Astrocyte of the cerebellum (primary cell): ENCODE measurements at regions not wholly inside any gene's neighbourhood (a gene's known extent, or its start where the extent isn't known, plus 50 kb on each side); places are given as distances from the start of the nearest gene placed in this dataset.
"Not testable (repeated sequence)": the region's sequence is repeated elsewhere in the genome, so short reads cannot be mapped to it uniquely, and the experiment has no call there.

ENCODE experiments used
- DNase-seq: peaks from one replicate; pipeline ENCODE4 v3.0.0-alpha.2; 2011; ENCODE audit warnings: low read depth
- H3K4me3 ChIP-seq: 2 replicates; pipeline ENCODE4 v1.5.1; 2011; ENCODE audit warnings: mild to moderate bottlenecking, low read depth, low read length, moderate library complexity
- in situ Hi-C: cut with HindIII; loops from 2 replicates; pipeline ENCODE4 v1.10.0; 2017; ENCODE audit warnings: low sequenced_read_pairs
- TF ChIP-seq, protein P1 (sequence below): IDR thresholded peaks from 2 replicates; pipeline ENCODE4 v1.5.1; 2012; ENCODE audit warnings: low read length, low read depth, moderate library complexity, mild to moderate bottlenecking; ENCODE audit errors: missing control alignments

GRCh38 chr9:82883436-82883835 is 179.5 kb downstream of the RASEF start:
- TF ChIP-seq, protein P1, sequence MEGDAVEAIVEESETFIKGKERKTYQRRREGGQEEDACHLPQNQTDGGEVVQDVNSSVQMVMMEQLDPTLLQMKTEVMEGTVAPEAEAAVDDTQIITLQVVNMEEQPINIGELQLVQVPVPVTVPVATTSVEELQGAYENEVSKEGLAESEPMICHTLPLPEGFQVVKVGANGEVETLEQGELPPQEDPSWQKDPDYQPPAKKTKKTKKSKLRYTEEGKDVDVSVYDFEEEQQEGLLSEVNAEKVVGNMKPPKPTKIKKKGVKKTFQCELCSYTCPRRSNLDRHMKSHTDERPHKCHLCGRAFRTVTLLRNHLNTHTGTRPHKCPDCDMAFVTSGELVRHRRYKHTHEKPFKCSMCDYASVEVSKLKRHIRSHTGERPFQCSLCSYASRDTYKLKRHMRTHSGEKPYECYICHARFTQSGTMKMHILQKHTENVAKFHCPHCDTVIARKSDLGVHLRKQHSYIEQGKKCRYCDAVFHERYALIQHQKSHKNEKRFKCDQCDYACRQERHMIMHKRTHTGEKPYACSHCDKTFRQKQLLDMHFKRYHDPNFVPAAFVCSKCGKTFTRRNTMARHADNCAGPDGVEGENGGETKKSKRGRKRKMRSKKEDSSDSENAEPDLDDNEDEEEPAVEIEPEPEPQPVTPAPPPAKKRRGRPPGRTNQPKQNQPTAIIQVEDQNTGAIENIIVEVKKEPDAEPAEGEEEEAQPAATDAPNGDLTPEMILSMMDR, result no peak
- in situ Hi-C loops, result no loop called here
- H3K4me3 ChIP-seq, result no peak overlapping the region
- no peak for DNase-seq

DNA sequence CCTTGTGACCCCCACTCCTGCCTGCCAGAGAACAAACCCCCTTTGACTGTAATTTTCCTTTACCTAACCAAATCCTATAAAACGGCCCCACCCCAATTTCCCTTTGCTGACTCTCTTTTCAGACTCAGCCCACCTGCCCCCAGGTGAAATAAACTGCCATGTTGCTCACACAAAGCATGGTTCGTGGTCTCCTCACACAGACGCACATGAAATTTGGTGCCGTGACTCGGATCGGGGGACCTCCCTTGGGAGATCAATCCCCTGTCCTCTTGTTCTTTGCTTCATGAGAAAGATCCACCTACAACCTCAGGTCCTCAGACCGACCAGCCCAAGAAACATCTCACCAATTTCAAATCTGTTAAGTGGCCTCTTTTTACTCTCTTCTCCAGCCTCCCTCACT is 179.0 kb downstream of the RASEF start:
- in situ Hi-C loops, H3K4me3 ChIP-seq, DNase-seq: not testable (repeated sequence)

DNA sequence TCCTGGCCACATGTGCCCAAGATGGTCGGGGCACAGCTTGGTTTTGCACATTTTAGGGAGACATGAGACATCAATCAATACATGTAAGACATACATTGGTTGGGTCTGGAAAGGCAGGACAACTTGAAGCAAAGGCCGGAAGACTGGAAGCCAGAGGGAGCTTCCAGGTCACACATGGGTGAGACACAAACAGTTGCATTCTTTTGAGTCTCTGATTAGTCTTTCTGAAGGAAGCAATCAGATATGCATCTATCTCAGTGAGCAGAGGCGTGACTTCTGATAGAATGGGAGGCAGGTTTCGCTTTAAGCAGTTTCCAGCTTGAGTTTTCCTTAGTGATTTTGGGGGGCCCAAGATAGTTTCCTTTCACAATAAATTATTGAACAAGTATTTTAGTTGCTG is 172.5 kb downstream of the RASEF start:
- TF ChIP-seq, protein P1, result no peak
- in situ Hi-C loops, result no loop called here
- DNase-seq, result no peak
- H3K4me3 ChIP-seq, result no peak overlapping the region

DNA sequence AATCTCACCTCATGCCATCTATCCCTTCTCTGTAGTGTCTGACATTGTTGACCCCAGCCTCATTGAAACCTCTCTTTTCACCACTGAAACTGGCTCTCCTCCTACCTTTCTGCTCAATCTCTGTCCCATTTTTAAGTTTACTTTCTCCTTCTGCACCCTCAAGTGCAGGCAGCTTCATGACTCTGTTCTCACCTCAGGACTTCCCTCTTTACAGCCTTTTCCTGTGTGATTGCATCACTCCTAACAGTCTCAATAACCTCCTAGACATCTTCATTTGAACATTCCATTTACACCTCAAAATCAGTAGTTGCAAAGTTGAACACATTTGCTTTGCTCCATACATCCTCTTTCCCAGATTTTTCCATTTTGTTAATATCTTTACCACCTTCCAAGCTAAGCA is 172.1 kb downstream of the RASEF start:
- no peak overlapping the region for H3K4me3 ChIP-seq
- DNase-seq, result no peak
- in situ Hi-C loops, result no loop called here
- TF ChIP-seq, protein P1, result no peak

DNA sequence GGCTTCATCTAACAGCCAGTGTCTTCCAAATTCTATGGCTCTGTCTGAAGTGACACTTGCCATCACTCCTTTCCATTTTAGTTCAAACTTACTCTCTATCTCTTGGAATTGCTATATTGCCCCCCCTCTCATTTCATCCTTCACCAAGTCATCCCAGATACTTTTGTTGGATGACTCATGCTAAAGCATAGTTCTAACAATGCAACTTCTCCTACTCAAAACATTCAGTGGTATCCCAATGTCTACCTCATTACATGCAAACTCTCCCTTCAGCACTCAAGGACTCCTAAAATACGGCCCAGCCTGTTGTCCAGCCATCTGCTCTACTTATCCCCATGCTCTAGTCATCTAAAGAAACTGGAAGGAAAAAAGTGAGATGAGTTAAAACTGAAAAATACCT is 171.6 kb downstream of the RASEF start:
- H3K4me3 ChIP-seq, result no peak overlapping the region
- in situ Hi-C loops, result no loop called here
- DNase-seq, result no peak
- TF ChIP-seq, protein P1, result no peak

GRCh38 chr9:82893549-82893948 is 169.4 kb downstream of the RASEF start:
- no peak for DNase-seq
- TF ChIP-seq, protein P1, result no peak
- H3K4me3 ChIP-seq, result no peak overlapping the region
- in situ Hi-C loops, result no loop called here

GRCh38 chr9:82894548-82894947 is 168.4 kb downstream of the RASEF start:
- DNase-seq, result no peak
- no peak overlapping the region for H3K4me3 ChIP-seq
- TF ChIP-seq, protein P1, result no peak
- in situ Hi-C loops, result no loop called here
